Mucosa of descending colon (tissue), 3 donors: ENCODE measurements at regions not wholly inside any gene's neighbourhood (a gene's known extent, or its start where the extent isn't known, plus 50 kb on each side); places are given as distances from the start of the nearest gene placed in this dataset.

Source experiments
- ATAC-seq: fragments of 200-7000 bp; cut with Tn5 transposase; one replicate; pipeline ENCODE4 v1.9.1; 2020; ENCODE audit warnings: mild to moderate bottlenecking, moderate library complexity
- DNase-seq, 3 donors: peaks; one replicate each; pipeline ENCODE4 v3.0.0-alpha.2; 2020
- H3K36me3 ChIP-seq: fragments of 200-600 bp; one replicate; pipeline ENCODE4 v1.8.0; 2021; ENCODE audit warnings: low read depth, mild to moderate bottlenecking
- H3K4me1 ChIP-seq: fragments of 200-600 bp; one replicate; pipeline ENCODE4 v1.8.0; 2021; ENCODE audit warnings: low read depth, mild to moderate bottlenecking
- H3K4me3 ChIP-seq: fragments of 200-600 bp; one replicate; pipeline ENCODE4 v1.8.0; 2021; ENCODE audit warnings: mild to moderate bottlenecking
- H3K9me3 ChIP-seq: fragments of 200-600 bp; one replicate; pipeline ENCODE4 v1.8.0; 2021; ENCODE audit warnings: mild to moderate bottlenecking
- intact Hi-C, 2 donors: fragments of 100-400 bp; cut with DNase I in 1 of 2; cut with micrococcal nuclease in 1 of 2; formaldehyde crosslinking; loops; one replicate each; pipeline versions ENCODE4 v1.11.0 to v1.11.1; 2022; cut with DNase I, micrococcal nuclease
- TF ChIP-seq, protein P1 (sequence below): fragments of 200-600 bp; IDR thresholded peaks from one replicate; pipeline ENCODE4 v1.8.0; 2022; ENCODE audit warnings: antibody characterized with exemption, mild to moderate bottlenecking
- donor health status: DM: no; HTN: no; CAD: no; lungs with moderate emphysema.
- donor health status: DM: no; HTN: no; CAD: no.
- donor health status: DM: no; HTN: yes; CAD: no.

DNA sequence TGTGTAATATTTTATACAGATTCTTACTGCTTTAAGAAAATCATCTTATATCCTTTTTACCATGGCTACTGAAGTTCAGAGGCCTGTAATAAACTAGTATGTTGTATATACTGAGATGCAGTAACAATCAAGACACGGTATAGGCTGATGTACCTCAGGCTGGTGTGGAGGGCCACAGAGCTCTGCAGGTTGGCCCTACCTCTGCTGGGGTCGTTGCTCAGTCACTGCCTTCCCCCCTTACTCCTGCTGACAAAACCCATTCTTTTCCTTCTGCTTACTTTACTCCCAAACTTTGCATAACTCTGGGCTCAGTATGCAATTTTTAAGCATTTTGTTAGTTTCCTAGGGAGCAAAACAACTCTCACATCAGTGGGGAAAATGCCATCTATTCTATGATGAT is 200.1 kb upstream of the FOXP2 start:
- H3K4me1 ChIP-seq: no peaks in the 10 kb centered on the region
- H3K36me3 ChIP-seq: no peaks in the 10 kb centered on the region
- TF ChIP-seq, protein P1, sequence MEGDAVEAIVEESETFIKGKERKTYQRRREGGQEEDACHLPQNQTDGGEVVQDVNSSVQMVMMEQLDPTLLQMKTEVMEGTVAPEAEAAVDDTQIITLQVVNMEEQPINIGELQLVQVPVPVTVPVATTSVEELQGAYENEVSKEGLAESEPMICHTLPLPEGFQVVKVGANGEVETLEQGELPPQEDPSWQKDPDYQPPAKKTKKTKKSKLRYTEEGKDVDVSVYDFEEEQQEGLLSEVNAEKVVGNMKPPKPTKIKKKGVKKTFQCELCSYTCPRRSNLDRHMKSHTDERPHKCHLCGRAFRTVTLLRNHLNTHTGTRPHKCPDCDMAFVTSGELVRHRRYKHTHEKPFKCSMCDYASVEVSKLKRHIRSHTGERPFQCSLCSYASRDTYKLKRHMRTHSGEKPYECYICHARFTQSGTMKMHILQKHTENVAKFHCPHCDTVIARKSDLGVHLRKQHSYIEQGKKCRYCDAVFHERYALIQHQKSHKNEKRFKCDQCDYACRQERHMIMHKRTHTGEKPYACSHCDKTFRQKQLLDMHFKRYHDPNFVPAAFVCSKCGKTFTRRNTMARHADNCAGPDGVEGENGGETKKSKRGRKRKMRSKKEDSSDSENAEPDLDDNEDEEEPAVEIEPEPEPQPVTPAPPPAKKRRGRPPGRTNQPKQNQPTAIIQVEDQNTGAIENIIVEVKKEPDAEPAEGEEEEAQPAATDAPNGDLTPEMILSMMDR: no peak
- ATAC-seq (no peak), DNase-seq (no peak)
- no peak overlapping the region for H3K4me3 ChIP-seq
- intact Hi-C loops: no loop called here
- no peaks in the 10 kb centered on the region for H3K9me3 ChIP-seq

GRCh38 chr7:114212721-114213429 is 201.7 kb upstream of the FOXP2 start:
- H3K4me1 ChIP-seq: no peaks in the 10 kb centered on the region
- DNase-seq (no peak), ATAC-seq (no peak)
- TF ChIP-seq, protein P1: no peak
- no peaks in the 10 kb centered on the region for H3K9me3 ChIP-seq
- no peaks in the 10 kb centered on the region for H3K36me3 ChIP-seq
- intact Hi-C loops: no loop called here
- no peak overlapping the region for H3K4me3 ChIP-seq

GRCh38 chr7:114209968-114210367 is 204.6 kb upstream of the FOXP2 start:
- Histone ChIP-seq H3K9me3 (no peaks in the 10 kb centered on the region), H3K4me3 (no peak overlapping the region), H3K36me3 (no peaks in the 10 kb centered on the region), H3K4me1 (no peaks in the 10 kb centered on the region)
- DNase-seq (no peak), ATAC-seq (no peak)
- intact Hi-C loops: no loop called here
- TF ChIP-seq, protein P1: no peak

DNA sequence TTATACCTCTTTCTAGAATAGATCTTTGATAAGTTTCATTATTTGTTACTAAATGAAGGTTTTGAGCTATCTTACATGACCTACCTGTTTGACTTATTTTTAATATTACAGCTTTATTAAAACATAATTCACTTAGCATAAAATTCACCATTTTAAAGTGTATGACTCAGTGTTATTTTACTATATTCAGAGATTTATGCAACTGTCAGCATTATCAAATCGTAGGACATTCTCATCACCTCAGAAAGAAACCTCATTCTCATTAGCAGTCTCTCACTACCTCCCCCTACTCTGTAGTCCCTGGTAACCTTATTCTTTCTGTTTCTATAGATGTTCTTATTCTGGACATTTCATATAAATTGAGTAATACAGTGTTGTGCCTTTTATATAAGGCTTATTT is 207.9 kb upstream of the FOXP2 start:
- no peak for ATAC-seq

GRCh38 chr7:114196517-114196916 is 218.1 kb upstream of the FOXP2 start:
- ATAC-seq (no peak), DNase-seq (no peak)
- Histone ChIP-seq H3K4me3 (no peak overlapping the region), H3K9me3 (no peaks in the 10 kb centered on the region), H3K4me1 (no peaks in the 10 kb centered on the region), H3K36me3 (no peaks in the 10 kb centered on the region)
- intact Hi-C loops: no loop called here
- TF ChIP-seq, protein P1: no peak

More for the DNA sequence above, 207.9 kb upstream of the FOXP2 start:
- TF ChIP-seq, protein P1: no peak
- no peak for DNase-seq
- Histone ChIP-seq H3K4me3 (no peak overlapping the region), H3K9me3 (no peaks in the 10 kb centered on the region), H3K36me3 (no peaks in the 10 kb centered on the region), H3K4me1 (no peaks in the 10 kb centered on the region)
- intact Hi-C loops: no loop called here

- ATAC-seq (no peak), DNase-seq (no peak)
- H3K4me1 ChIP-seq: no peaks in the 10 kb centered on the region
- intact Hi-C loops: no loop called here
- TF ChIP-seq, protein P1: no peak
- no peaks in the 10 kb centered on the region for H3K9me3 ChIP-seq
- H3K4me3 ChIP-seq: no peak overlapping the region
- H3K36me3 ChIP-seq: no peaks in the 10 kb centered on the region
Observed at GRCh38 chr7:114190387-114190786, 224.2 kb upstream of the FOXP2 start.
